ENCODE measurements at regions not wholly inside any gene's neighbourhood (a gene's known extent, or its start where the extent isn't known, plus 50 kb on each side); places are given as distances from the start of the nearest gene placed in this dataset.
"Not testable (repeated sequence)": the region's sequence is repeated elsewhere in the genome, so short reads cannot be mapped to it uniquely, and the experiment has no call there.

DNA sequence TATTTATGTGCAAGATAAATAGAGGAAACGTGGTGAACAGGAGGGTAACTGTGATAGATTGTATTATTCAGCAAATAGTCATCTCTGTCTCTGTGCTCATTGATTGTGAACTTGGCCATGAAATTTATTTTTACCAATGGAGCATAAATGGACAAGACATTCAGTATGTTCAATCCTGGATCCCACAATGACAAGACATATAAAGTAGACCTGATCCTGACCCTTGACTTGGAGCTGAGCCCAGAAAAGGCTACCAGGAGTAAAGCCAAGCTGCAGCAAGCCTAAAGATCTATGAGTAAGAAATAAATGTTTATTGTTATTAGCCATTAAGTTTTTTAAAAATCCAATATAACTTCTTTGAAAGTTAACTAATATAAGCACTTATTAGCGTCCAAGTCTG lies 531.2 kb downstream of the PIK3C3 start:
- DNase-seq: no peak

GRCh38 chr18:42508683-42509296 lies 553.8 kb downstream of the PIK3C3 start:
- no peak for DNase-seq

GRCh38 chr18:42509750-42510415 lies 554.8 kb downstream of the PIK3C3 start:
- DNase-seq: no peak

DNA sequence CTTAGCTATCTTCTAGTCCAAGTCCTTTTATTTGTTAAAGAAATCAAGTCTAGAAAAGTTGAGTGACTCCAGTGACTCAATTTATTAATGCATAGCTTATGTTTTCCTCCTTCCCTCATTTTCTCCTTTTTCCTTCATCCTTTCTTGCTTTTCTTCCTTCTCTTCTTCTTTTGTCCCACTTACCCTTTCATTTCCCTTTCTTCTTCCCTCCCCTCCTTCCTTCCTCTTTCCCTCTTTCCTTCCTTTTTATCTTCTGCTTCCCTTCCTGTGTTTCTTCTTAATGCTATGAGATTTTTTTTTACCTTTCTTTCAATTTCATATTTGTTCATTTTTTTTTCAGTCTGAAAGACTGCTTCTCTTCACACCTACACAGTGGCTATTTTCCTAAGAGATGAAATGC lies 555.5 kb downstream of the PIK3C3 start:
- no peak for DNase-seq

- no peak for DNase-seq
These were observed 558.4 kb downstream of the PIK3C3 start for GRCh38 chr18:42513441-42513840.

DNA sequence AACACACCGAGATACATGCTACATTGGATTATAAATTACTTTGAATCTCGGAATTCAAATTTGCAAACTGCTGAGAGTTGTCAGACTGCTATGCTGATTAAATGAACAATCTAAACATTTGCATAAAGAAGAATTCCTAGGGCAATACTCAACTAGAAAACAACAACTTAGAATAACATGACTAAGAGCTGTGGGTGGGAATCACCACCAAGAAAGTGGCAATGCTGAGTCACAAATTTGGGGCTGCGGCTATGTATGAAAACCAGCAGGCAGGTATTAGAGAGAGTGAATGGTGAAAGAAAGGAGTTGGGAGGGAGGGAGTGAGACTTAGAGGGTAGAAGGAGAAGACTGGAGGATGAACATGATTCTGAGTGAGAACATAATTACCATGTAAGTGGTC lies 559.5 kb downstream of the PIK3C3 start:
- DNase-seq: no peak

- DNase-seq: no peak
These were observed 562.9 kb downstream of the PIK3C3 start for GRCh38 chr18:42517896-42518295.

DNA sequence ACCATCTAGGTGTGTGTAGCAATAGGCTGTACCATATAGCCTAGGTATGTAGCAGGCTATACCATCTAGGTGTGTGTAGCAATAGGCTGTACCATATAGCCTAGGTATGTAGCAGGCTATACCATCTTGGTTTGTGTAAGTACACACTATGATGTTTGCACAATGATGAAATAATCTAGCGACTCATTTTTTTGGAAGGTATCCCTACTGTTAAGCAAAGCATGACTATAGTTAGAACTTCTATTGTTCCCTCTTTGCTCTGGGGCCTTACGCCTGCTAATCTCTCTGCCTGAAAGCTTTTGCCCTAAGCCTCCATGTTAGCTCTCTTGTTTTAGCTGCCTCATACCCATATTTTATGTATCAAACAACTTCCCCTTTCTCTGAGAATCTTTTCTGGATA lies 563.3 kb downstream of the PIK3C3 start:
- not testable (repeated sequence) for DNase-seq

GRCh38 chr18:42520138-42520537 lies 565.1 kb downstream of the PIK3C3 start:
- DNase-seq: no peak

- no peak for DNase-seq
These were observed 570.9 kb downstream of the PIK3C3 start for GRCh38 chr18:42525905-42526304.

- DNase-seq: no peak
These were observed 572.7 kb downstream of the PIK3C3 start for GRCh38 chr18:42527766-42528165.

DNA sequence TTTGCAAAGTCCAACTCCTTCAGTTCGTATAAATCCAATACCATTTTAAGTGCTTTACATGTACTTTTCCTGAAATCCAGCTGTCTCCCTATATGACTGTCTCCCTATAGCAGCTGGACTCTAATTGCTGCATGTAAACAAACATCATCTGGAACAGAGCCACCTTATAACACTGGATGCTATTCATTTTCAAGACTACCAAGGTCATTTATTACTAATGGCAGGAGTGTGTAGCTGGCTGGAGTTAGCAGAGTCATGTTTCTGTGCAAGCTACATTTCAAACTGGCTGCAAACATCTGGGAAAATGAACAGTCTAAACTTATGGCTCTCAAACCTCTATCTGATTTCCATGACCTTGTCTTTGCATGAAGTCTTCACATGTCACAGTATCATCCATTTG lies 575.2 kb downstream of the PIK3C3 start:
- no peak for DNase-seq

GRCh38 chr18:42532119-42532518 lies 577.1 kb downstream of the PIK3C3 start:
- DNase-seq: no peak

DNA sequence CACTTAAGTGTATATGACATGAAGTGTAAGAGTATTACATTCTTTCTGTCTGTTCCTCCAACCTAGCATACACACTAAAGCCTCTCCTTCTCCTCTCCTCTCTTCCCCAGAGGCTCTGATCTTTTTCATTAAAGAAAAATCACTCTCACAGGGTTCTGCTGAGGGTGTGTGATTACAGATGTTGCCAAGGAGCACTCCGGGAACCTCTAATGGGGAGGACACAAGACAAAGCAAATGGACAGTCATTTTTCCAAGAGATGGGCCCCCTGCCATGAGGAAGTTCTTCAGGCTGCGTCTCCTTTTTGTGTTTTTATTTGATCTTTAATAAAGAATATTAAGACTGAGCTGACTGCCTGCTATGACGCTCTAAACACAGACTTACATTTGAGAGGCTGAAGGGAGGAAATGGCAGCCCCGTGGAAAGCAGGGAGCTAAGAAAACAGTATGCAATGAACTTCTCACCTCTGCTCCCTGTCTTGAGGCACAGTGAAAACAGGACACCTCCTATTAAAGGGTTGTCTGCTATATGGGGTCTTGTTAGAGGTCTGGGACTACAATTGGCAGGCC lies 578.1 kb downstream of the PIK3C3 start:
- DNase-seq: no peak

DNA sequence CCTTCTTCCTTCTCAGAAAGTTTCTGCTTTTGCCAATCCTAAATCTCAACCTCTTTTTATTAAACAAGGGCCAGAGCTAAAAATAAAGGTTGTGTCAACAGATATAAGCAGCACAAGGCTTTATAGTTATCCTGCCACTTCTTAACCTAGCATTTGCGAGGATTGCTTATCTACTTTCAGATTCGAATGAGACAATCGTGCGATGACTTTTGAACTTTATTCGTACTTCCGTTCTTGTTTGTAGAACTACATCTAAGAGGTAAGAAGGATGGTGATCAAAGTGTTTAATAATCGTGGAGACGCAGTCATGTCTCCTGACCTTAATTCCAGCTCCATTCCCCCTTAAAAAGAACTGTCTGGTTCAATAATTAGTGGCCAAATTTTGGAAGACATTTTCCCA lies 578.6 kb downstream of the PIK3C3 start:
- no peak for DNase-seq

- DNase-seq: no peak
These were observed 579.3 kb downstream of the PIK3C3 start for GRCh38 chr18:42534313-42534712.

GRCh38 chr18:42536442-42536841 lies 579.0 kb downstream of the RIT2 start:
- DNase-seq: no peak

DNA sequence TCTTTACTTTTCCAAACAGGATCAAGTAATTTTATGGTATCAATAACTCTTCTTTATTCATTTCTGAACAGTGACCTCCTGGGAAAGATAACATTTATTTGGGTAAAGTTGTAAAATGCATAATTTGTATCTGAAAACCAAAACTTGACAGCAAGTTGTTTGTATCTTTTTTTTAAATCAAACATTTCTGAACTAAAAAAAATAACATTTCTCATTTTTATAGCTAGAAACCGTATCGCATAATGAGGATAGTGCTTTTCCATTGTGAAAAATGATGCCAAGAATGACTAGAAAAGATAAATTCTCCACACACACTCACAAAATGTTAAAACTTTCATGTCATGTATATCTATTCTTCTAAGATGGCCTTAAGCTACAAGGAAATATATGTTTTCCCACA lies 578.2 kb downstream of the RIT2 start:
- no peak for DNase-seq

GRCh38 chr18:42544901-42545300 lies 570.6 kb downstream of the RIT2 start:
- DNase-seq: no peak

- DNase-seq: no peak
These were observed 569.7 kb downstream of the RIT2 start for GRCh38 chr18:42545825-42546224.

DNA sequence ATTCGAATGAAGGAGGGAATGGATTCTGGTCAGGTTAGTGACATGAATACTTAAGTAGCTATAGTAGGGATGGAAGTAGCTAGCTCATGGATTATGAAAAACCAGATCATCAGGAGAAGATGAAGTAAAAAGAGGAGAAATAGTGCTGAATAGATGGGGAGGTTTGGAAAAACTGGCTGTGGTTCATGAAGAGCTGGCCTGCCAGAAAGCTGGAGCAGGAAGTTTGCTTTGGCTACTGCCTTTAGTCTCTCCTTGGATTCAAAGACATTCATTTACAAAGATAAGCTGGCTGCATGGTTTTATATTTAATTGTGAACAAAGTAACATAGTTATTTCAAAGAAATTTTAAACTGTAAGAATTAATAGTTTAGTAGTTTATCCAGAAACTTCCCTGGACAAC lies 567.0 kb downstream of the RIT2 start:
- DNase-seq: no peak

- DNase-seq: no peak
These were observed 565.9 kb downstream of the RIT2 start for GRCh38 chr18:42549596-42549995.

DNA sequence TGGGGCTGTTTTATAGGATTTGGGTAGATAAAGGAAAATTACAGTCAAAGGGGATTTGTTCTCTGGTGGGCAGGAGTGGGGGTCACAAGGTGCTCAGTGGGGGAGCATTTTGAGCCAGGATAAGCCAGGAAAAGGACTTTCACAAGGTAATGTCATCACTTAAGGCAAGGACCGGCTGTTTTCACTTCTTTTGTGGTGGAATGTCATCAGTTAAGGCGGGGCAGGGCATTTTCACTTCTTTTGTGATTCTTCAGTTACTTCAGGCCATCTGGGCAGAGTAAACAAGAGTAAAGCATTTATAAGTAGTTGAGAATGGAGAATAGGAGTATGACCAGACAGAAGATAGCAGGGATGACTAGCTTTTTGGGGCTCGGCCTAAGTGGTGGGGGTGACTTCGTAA lies 562.9 kb downstream of the RIT2 start:
- DNase-seq: not testable (repeated sequence)

GRCh38 chr18:42559069-42559690 lies 556.3 kb downstream of the RIT2 start:
- DNase-seq: no peak
